Thyroid gland (tissue), 4 donors: ENCODE measurements at regions not wholly inside any gene's neighbourhood (a gene's known extent, or its start where the extent isn't known, plus 50 kb on each side); places are given as distances from the start of the nearest gene placed in this dataset.
"Not testable (repeated sequence)": the region's sequence is repeated elsewhere in the genome, so short reads cannot be mapped to it uniquely, and the experiment has no call there.

Source experiments
- DNase-seq, 2 donors: peaks; one replicate each; pipeline ENCODE4 v3.0.0-alpha.2; 2019
- H3K27ac ChIP-seq, 3 donors: fragments of 200-600 bp; sonication (generic); 1 replicate in 2 of 3; 2 replicates in 1 of 3; pipeline ENCODE4 v1.5.1; 2016 to 2019; ENCODE audit warnings: mild to moderate bottlenecking in 1 of 3, moderate library complexity in 1 of 3
- H3K27me3 ChIP-seq: fragments of 200-600 bp; sonication (generic); one replicate; pipeline ENCODE4 v1.5.1; 2019
- H3K36me3 ChIP-seq, 2 donors: fragments of 200-600 bp; sonication (generic); one replicate each; pipeline ENCODE4 v1.5.1; 2016 to 2019
- H3K4me1 ChIP-seq, 2 donors: fragments of 200-600 bp; sonication (generic); one replicate each; pipeline ENCODE4 v1.5.1; 2017 to 2019
- H3K4me3 ChIP-seq, 3 donors: fragments of 200-600 bp; sonication (generic); replicated peaks in 1 of 3; 1 replicate in 2 of 3; 2 replicates in 1 of 3; pipeline ENCODE4 v1.5.1; 2016; ENCODE audit warnings: mild to moderate bottlenecking in 1 of 3
- H3K9me3 ChIP-seq: fragments of 200-600 bp; sonication (generic); one replicate; pipeline ENCODE4 v1.5.1; 2017
- CTCF ChIP-seq, 6 experiments: fragments of 200-600 bp in 3 of 6; fragments of 450-650 bp in 3 of 6; sonication (generic) in 3 of 6; IDR thresholded peaks; one replicate each; pipeline ENCODE4 v1.5.1; 2016 to 2019; ENCODE audit warnings: antibody characterized with exemption in 6 of 6, mild to moderate bottlenecking in 2 of 6, inconsistent platforms in 1 of 6, moderate library complexity in 1 of 6
- POLR2A ChIP-seq, 2 donors: fragments of 450-650 bp; IDR thresholded peaks; one replicate each; pipeline ENCODE4 v1.6.1; 2017; ENCODE audit warnings: antibody characterized with exemption in 2 of 2, mild to moderate bottlenecking in 2 of 2, moderate library complexity in 1 of 2
- WGBS, 2 donors: methylation state at CpG; one replicate each; pipeline ENCODE4 v1.1.5; 2017; 5-methylcytosine and 5-hydroxymethylcytosine counted together
- intact Hi-C: fragments of 100-400 bp; cut with DNase I; formaldehyde crosslinking; loops from one replicate; pipeline ENCODE4 v1.15.1; 2023

- Histone ChIP-seq H3K36me3 (no peaks in the 10 kb centered on the region), H3K4me1 (no peaks in the 10 kb centered on the region), H3K27me3 (no peaks in the 10 kb centered on the region), H3K27ac (no peak overlapping the region), H3K9me3 (no peaks in the 10 kb centered on the region), H3K4me3 (no peak overlapping the region)
- 73 to 75% methylated on average over 1 of the region's 1 CpG for WGBS, 2 donors
- no peak for DNase-seq
- TF ChIP-seq POLR2A (IDR thresholded peaks at IDR 0.05) (no peak), CTCF (IDR thresholded peaks at IDR 0.05) (no peak)
- intact Hi-C loops: no loop called here
These were observed 1504.2 kb downstream of the SUCLG1 start for GRCh38 chr2:82954868-82955267.

- H3K27ac ChIP-seq: no peak overlapping the region
- H3K27me3 ChIP-seq: no peaks in the 10 kb centered on the region
- no peak overlapping the region for H3K4me3 ChIP-seq
- 83 to 86% methylated on average over 1 of the region's 1 CpG for WGBS, 2 donors
- TF ChIP-seq POLR2A (IDR thresholded peaks at IDR 0.05) (no peak), CTCF (IDR thresholded peaks at IDR 0.05) (no peak)
- intact Hi-C loops: no loop called here
- no peaks in the 10 kb centered on the region for H3K9me3 ChIP-seq
- H3K4me1 ChIP-seq: no peaks in the 10 kb centered on the region
- no peak for DNase-seq
- H3K36me3 ChIP-seq: no peaks in the 10 kb centered on the region
These were observed 1519.9 kb downstream of the SUCLG1 start for GRCh38 chr2:82939211-82939610.

GRCh38 chr2:82938321-82938845 is 1520.7 kb downstream of the SUCLG1 start:
- intact Hi-C loops, H3K27ac ChIP-seq: not testable (repeated sequence)

GRCh38 chr2:82913566-82913965 is 1545.5 kb downstream of the SUCLG1 start:
- Histone ChIP-seq H3K4me1 (no peaks in the 10 kb centered on the region), H3K27ac (no peak overlapping the region), H3K27me3 (no peaks in the 10 kb centered on the region), H3K4me3 (no peak overlapping the region), H3K36me3 (no peaks in the 10 kb centered on the region), H3K9me3 (no peaks in the 10 kb centered on the region)
- TF ChIP-seq CTCF (IDR thresholded peaks at IDR 0.05) (no peak), POLR2A (IDR thresholded peaks at IDR 0.05) (no peak)
- WGBS, 2 donors: 86 to 88% methylated on average over 2 of the region's 2 CpGs
- intact Hi-C loops: no loop called here
- no peak for DNase-seq

More at GRCh38 chr2:82938321-82938845, 1520.7 kb downstream of the SUCLG1 start:
- H3K27me3 ChIP-seq, DNase-seq, H3K9me3 ChIP-seq, H3K4me1 ChIP-seq, H3K4me3 ChIP-seq, H3K36me3 ChIP-seq: not testable (repeated sequence)
- WGBS, 2 donors: 95 to 96% methylated on average over 13 to 19 of the region's 40 CpGs

- Histone ChIP-seq H3K4me3 (no peak overlapping the region), H3K9me3 (no peaks in the 10 kb centered on the region), H3K36me3 (no peaks in the 10 kb centered on the region), H3K4me1 (no peaks in the 10 kb centered on the region), H3K27me3 (no peaks in the 10 kb centered on the region), H3K27ac (no peak overlapping the region)
- TF ChIP-seq POLR2A (IDR thresholded peaks at IDR 0.05) (no peak), CTCF (IDR thresholded peaks at IDR 0.05) (no peak)
- intact Hi-C loops: no loop called here
- DNase-seq: no peak
- WGBS, 2 donors: 85 to 92% methylated on average over 3 to 6 of the region's 6 CpGs
These were observed 1563.0 kb downstream of the SUCLG1 start for GRCh38 chr2:82896117-82896516.

DNA sequence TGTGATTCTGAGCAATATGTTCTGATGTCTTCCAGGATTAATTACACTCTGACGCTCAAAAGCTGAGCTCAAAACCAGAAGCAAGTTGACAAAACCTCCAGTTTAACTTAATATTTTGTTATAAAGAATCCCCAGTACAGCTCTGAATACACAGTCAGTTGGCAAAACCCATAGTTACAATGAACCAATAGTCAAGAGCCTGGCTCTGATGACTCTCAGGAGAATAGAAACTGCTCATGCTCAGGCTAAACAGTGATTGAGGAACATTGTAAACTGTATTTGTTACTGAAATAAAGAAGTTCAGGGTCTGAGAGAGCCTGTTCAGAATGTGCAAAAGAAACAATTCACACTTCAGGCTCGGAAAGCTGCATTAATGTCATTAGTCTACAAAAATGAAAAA is 1565.9 kb downstream of the SUCLG1 start:
- TF ChIP-seq CTCF (IDR thresholded peaks at IDR 0.05) (no peak), POLR2A (IDR thresholded peaks at IDR 0.05) (no peak)

More for the DNA sequence above, 1565.9 kb downstream of the SUCLG1 start:
- Histone ChIP-seq H3K4me3 (no peak overlapping the region), H3K9me3 (no peaks in the 10 kb centered on the region), H3K27me3 (no peaks in the 10 kb centered on the region), H3K36me3 (no peaks in the 10 kb centered on the region), H3K27ac (no peak overlapping the region), H3K4me1 (no peaks in the 10 kb centered on the region)
- 36% methylated on average over 2 of the region's 2 CpGs for WGBS, 2 donors
- intact Hi-C loops: no loop called here
- no peak for DNase-seq
